ENCODE measurements at regions not wholly inside any gene's neighbourhood (a gene's known extent, or its start where the extent isn't known, plus 50 kb on each side); places are given as distances from the start of the nearest gene placed in this dataset.

- intact Hi-C loops (cut with DNase I): no loop called here
- ATAC-seq (peak; percentile 5), DNase-seq (peak in 1 of 4 donors; percentile 5)
- TF ChIP-seq, protein P1, sequence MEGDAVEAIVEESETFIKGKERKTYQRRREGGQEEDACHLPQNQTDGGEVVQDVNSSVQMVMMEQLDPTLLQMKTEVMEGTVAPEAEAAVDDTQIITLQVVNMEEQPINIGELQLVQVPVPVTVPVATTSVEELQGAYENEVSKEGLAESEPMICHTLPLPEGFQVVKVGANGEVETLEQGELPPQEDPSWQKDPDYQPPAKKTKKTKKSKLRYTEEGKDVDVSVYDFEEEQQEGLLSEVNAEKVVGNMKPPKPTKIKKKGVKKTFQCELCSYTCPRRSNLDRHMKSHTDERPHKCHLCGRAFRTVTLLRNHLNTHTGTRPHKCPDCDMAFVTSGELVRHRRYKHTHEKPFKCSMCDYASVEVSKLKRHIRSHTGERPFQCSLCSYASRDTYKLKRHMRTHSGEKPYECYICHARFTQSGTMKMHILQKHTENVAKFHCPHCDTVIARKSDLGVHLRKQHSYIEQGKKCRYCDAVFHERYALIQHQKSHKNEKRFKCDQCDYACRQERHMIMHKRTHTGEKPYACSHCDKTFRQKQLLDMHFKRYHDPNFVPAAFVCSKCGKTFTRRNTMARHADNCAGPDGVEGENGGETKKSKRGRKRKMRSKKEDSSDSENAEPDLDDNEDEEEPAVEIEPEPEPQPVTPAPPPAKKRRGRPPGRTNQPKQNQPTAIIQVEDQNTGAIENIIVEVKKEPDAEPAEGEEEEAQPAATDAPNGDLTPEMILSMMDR (IDR thresholded peaks at IDR 0.05): no peak
- TF ChIP-seq POLR2A (IDR thresholded peaks at IDR 0.05): no peak
- H3K27ac ChIP-seq: no peak overlapping the region
- H3K27me3 ChIP-seq: no peaks in the 10 kb centered on the region
- no peak overlapping the region for H3K4me3 ChIP-seq
- no peaks in the 10 kb centered on the region for H3K36me3 ChIP-seq (replicated peaks in 1 of 2; ENCODE audit: insufficient read depth in 1 of 2, low read depth in 2 of 2)
- WGBS, 2 donors: 8 to 11% methylated on average over 5 of the region's 5 CpGs
- peaks cover 21% of the 10 kb centered on the region for H3K4me1 ChIP-seq
- H3K9me3 ChIP-seq: no peaks in the 10 kb centered on the region
These were observed 95.2 kb upstream of the HS6ST1 start for GRCh38 chr2:128413718-128414341.

DNA sequence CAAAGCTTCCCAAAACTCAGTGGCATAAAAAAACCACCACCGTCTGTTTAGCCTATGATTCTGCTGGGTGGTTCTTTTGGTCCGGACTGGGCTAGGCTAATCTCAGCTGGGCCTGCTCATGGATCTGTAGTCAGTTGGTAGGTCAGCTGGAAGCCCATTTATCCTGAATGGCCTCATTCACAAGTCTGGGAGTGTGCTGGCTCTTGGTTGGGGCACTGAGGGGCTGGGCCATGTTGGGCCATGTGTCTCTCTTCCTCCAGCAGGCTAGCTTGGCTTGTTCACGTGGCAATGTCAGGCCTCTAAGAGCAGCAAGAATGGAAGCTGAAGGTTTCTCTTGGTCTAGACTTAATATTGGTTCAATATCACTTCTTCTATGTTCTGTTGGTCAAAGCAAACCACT, 95.7 kb upstream of the HS6ST1 start:
- Histone ChIP-seq H3K36me3 (replicated peaks in 1 of 2; ENCODE audit: insufficient read depth in 1 of 2, low read depth in 2 of 2) (no peaks in the 10 kb centered on the region), H3K27ac (no peak overlapping the region), H3K4me3 (no peak overlapping the region), H3K27me3 (no peaks in the 10 kb centered on the region), H3K4me1 (peaks cover 21% of the 10 kb centered on the region), H3K9me3 (no peaks in the 10 kb centered on the region)
- no peak for TF ChIP-seq POLR2A (IDR thresholded peaks at IDR 0.05)
- TF ChIP-seq, protein P1 (IDR thresholded peaks at IDR 0.05): no peak
- DNase-seq (peak in 1 of 4 donors; percentile 9), ATAC-seq (no peak)
- intact Hi-C loops (cut with DNase I): no loop called here
- WGBS, 2 donors: 93 to 98% methylated on average over 3 of the region's 3 CpGs

DNA sequence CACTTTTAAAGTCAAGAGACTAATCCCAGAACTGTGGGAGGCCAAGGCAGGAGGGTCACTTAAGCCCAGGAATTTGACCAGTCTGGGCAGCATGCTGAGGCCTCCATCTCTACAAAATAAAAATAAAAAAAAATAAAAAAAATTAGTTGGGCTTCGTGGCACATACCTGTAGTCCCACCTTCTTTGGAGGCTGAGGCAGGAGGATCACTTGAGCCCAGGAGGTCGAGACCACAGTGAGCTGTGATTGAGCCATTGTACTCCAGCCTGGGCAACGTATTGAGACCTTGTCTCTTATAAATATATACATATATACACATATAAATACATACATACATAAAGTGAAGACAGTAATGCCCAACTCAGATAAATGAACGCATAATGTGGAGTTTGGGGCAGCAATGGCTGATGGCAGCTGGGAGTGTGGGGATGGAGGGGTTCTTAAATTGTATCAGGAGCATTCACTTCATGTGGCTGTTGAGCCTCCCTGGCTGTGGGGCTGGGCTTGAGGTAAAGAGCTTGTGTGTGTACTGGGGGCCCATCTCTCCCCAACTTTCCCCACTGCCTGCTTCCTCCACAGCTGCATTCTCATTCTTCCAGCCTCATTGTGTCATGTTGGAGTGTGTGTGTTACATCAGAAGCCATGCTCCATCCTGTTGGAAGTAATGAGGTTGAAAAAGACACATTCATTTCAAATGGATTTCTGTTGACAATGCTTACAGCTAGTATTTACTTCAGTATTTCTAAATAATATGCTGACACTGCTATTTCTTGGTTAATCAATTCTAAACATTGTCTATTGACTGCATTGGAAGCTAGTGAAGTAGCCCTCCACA, 96.5 kb upstream of the HS6ST1 start:
- intact Hi-C loops (cut with DNase I): no loop called here
- Histone ChIP-seq H3K36me3 (replicated peaks in 1 of 2; ENCODE audit: insufficient read depth in 1 of 2, low read depth in 2 of 2) (no peaks in the 10 kb centered on the region), H3K4me3 (no peak overlapping the region), H3K27ac (no peak overlapping the region), H3K4me1 (peaks cover 21% of the 10 kb centered on the region), H3K9me3 (no peaks in the 10 kb centered on the region), H3K27me3 (no peaks in the 10 kb centered on the region)
- no peak for DNase-seq
- no peak for ATAC-seq
- TF ChIP-seq POLR2A (IDR thresholded peaks at IDR 0.05): no peak
- TF ChIP-seq, protein P1 (IDR thresholded peaks at IDR 0.05): no peak
- 91 to 99% methylated on average over 4 of the region's 4 CpGs for WGBS, 2 donors

- ATAC-seq (no peak), DNase-seq (no peak)
- no peaks in the 10 kb centered on the region for H3K27me3 ChIP-seq
- H3K9me3 ChIP-seq: no peaks in the 10 kb centered on the region
- intact Hi-C loops (cut with DNase I): no loop called here
- H3K4me3 ChIP-seq: no peak overlapping the region
- 25 to 30% methylated on average over 1 of the region's 1 CpG for WGBS, 2 donors
- H3K27ac ChIP-seq: no peak overlapping the region
- peaks cover 27% of the 10 kb centered on the region for H3K4me1 ChIP-seq
- H3K36me3 ChIP-seq (replicated peaks in 1 of 2; ENCODE audit: insufficient read depth in 1 of 2, low read depth in 2 of 2): no peaks in the 10 kb centered on the region
- no peak for TF ChIP-seq POLR2A (IDR thresholded peaks at IDR 0.05)
- TF ChIP-seq, protein P1 (IDR thresholded peaks at IDR 0.05): no peak
These were observed 97.1 kb upstream of the HS6ST1 start for GRCh38 chr2:128415779-128416061.
